Mammary epithelial cell (primary cell): ENCODE measurements at regions not wholly inside any gene's neighbourhood (a gene's known extent, or its start where the extent isn't known, plus 50 kb on each side); places are given as distances from the start of the nearest gene placed in this dataset.

Source experiments
- CTCF ChIP-seq, 2 donors: IDR thresholded peaks in 1 of 2; conservative IDR thresholded peaks in 1 of 2; 2 replicates each; pipeline ENCODE4 v1.5.1; 2011 to 2012; ENCODE audit warnings: inconsistent platforms in 2 of 2, low read length in 2 of 2, mild to moderate bottlenecking in 2 of 2, control low read depth in 1 of 2, low read depth in 1 of 2; ENCODE audit not compliant: insufficient read depth in 1 of 2; ENCODE audit errors: extremely low read depth in 1 of 2
- EZH2 ChIP-seq: IDR thresholded peaks from 2 replicates; pipeline ENCODE4 v1.6.1; 2012; ENCODE audit warnings: low read length, inconsistent platforms, borderline replicate concordance

GRCh38 chr2:210756855-210757254, 200.5 kb downstream of the CPS1 start:
- TF ChIP-seq EZH2 (no peak), CTCF (conservative IDR thresholded peaks at IDR 0.05 in 1 of 2, IDR thresholded peaks at IDR 0.05 in 1 of 2; ENCODE audit: extremely low read depth in 1 of 2, insufficient read depth in 1 of 2, low read depth in 1 of 2, low read length in 2 of 2) (no peak)
